SJCRH30 (cell line): ENCODE measurements at regions not wholly inside any gene's neighbourhood (a gene's known extent, or its start where the extent isn't known, plus 50 kb on each side); places are given as distances from the start of the nearest gene placed in this dataset.

Experiments used
- DNase-seq, 2 experiments: peaks; one replicate each; pipeline ENCODE4 v3.0.0-alpha.2; 2015 to 2020
- H3K27ac ChIP-seq: fragments of 250-450 bp; sonication (Bioruptor Pico); 2 replicates; pipeline ENCODE4 v1.5.1; 2020; ENCODE audit warnings: mild to moderate bottlenecking, moderate library complexity
- H3K27me3 ChIP-seq: fragments of 250-450 bp; sonication (Bioruptor Pico); 2 replicates; pipeline ENCODE4 v1.5.1; 2020; ENCODE audit warnings: mild to moderate bottlenecking, moderate library complexity
- H3K36me3 ChIP-seq: fragments of 250-450 bp; sonication (Bioruptor Pico); 2 replicates; pipeline ENCODE4 v1.5.1; 2020; ENCODE audit warnings: mild to moderate bottlenecking, moderate library complexity
- H3K4me1 ChIP-seq: fragments of 250-450 bp; sonication (Bioruptor Pico); 2 replicates; pipeline ENCODE4 v1.5.1; 2020; ENCODE audit warnings: mild to moderate bottlenecking, moderate library complexity
- H3K4me3 ChIP-seq: fragments of 250-450 bp; sonication (Bioruptor Pico); 2 replicates; pipeline ENCODE4 v1.5.1; 2020; ENCODE audit warnings: mild to moderate bottlenecking, moderate library complexity
- H3K9me3 ChIP-seq: fragments of 250-450 bp; sonication (Bioruptor Pico); replicated peaks from 2 replicates; pipeline ENCODE4 v1.5.1; 2020; ENCODE audit warnings: mild to moderate bottlenecking, moderate library complexity

GRCh38 chr15:36332896-36333295 lies 246.5 kb upstream of the CDIN1 start:
- Histone ChIP-seq H3K4me3 (no peak overlapping the region), H3K27me3 (no peaks in the 10 kb centered on the region), H3K9me3 (no peaks in the 10 kb centered on the region), H3K4me1 (no peaks in the 10 kb centered on the region), H3K27ac (no peak overlapping the region), H3K36me3 (no peaks in the 10 kb centered on the region)
- no peak for DNase-seq

DNA sequence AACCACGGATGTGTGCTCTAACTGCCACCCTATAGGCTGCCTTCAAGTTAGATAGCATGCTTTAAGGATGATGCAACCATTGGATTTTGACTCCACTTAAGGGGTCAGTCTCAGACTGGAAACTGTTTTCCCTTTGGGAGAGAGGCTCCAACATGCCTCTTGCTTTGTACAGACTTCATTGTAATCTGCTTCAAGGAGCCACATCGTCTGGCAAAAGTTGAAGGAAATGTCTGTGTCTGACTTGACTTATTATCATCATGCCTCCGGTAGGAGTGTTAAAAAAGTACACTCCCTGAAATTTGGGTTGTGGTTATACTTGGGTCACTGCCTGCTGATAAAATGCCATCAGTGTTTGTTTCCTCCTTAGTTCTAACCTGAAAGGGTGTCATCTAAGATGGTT lies 245.4 kb upstream of the CDIN1 start:
- Histone ChIP-seq H3K9me3 (no peaks in the 10 kb centered on the region), H3K4me3 (no peak overlapping the region), H3K4me1 (no peaks in the 10 kb centered on the region), H3K27ac (no peak overlapping the region), H3K27me3 (no peaks in the 10 kb centered on the region), H3K36me3 (no peaks in the 10 kb centered on the region)
- DNase-seq = no peak

DNA sequence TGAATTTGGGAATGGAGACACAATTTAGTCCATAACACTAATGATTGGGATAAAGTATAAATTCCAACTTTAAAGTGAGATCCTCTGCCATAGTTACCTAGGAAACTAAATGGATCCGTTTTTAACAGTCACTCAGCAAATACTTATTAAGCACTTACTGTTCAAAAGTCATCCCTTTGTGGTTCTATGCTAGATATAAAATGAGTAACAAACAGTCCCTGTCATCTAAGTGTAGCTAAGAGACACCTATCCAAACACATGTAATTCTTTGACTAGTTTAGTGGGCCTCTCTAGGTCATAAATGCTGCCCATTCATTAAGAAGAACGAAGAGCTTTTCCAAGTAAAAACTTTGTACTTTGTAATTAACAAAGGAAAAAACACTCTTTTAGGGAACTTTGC lies 244.2 kb upstream of the CDIN1 start:
- H3K27ac ChIP-seq = no peak overlapping the region
- H3K36me3 ChIP-seq = no peaks in the 10 kb centered on the region
- DNase-seq = no peak
- H3K27me3 ChIP-seq = no peaks in the 10 kb centered on the region
- H3K9me3 ChIP-seq = no peaks in the 10 kb centered on the region
- H3K4me1 ChIP-seq = no peaks in the 10 kb centered on the region
- no peak overlapping the region for H3K4me3 ChIP-seq

DNA sequence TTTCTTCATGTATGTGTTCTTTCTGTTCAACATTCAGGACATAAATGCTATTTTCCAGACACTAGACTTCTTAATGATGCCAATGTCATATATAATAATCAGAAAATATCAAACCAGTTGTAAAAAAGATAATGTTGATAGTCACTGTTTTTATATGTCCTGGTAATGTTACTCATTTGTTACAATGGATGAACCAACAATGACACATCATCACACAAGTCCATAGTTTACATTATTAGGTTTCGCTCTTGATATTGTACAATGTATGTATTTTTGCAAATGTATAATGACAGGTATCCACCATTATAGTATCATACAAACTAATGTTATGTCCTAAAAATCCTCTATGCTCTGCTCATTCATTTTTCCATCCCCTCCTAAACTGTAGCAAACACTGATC lies 243.8 kb upstream of the CDIN1 start:
- no peak overlapping the region for H3K27ac ChIP-seq
- H3K4me3 ChIP-seq = no peak overlapping the region
- DNase-seq = no peak
- no peaks in the 10 kb centered on the region for H3K36me3 ChIP-seq
- no peaks in the 10 kb centered on the region for H3K9me3 ChIP-seq
- no peaks in the 10 kb centered on the region for H3K27me3 ChIP-seq
- H3K4me1 ChIP-seq = no peaks in the 10 kb centered on the region

- no peaks in the 10 kb centered on the region for H3K36me3 ChIP-seq
- no peak overlapping the region for H3K27ac ChIP-seq
- no peak overlapping the region for H3K4me3 ChIP-seq
- H3K9me3 ChIP-seq = no peaks in the 10 kb centered on the region
- no peak for DNase-seq
- no peaks in the 10 kb centered on the region for H3K4me1 ChIP-seq
- H3K27me3 ChIP-seq = no peaks in the 10 kb centered on the region
Measured at GRCh38 chr15:36344887-36345286, 234.5 kb upstream of the CDIN1 start.

GRCh38 chr15:36347272-36347858 lies 232.1 kb upstream of the CDIN1 start:
- Histone ChIP-seq H3K4me3 (no peak overlapping the region), H3K27ac (no peak overlapping the region), H3K9me3 (no peaks in the 10 kb centered on the region), H3K4me1 (no peaks in the 10 kb centered on the region), H3K27me3 (no peaks in the 10 kb centered on the region), H3K36me3 (no peaks in the 10 kb centered on the region)
- DNase-seq = no peak

DNA sequence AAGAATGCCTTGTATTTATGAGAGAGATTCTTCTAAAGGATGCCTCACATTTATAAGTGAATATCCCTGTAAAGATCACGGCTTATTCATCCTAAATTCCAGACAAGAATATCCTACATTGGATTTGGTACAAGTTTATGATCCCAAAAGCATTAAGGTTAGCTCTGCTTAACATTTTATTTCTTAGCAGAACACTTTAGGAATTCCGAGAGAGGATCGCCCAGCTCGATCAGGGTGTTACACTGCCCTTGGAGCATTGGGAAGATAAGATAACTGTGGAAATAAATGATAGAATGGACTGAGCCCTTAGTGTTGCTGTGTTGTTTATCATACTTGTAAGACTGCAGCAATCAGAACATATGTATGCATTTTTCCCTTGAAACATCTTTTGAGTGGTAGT lies 223.0 kb upstream of the CDIN1 start:
- Histone ChIP-seq H3K9me3 (no peaks in the 10 kb centered on the region), H3K27ac (no peak overlapping the region), H3K27me3 (no peaks in the 10 kb centered on the region), H3K4me1 (no peaks in the 10 kb centered on the region), H3K36me3 (no peaks in the 10 kb centered on the region), H3K4me3 (no peak overlapping the region)
- DNase-seq = no peak

DNA sequence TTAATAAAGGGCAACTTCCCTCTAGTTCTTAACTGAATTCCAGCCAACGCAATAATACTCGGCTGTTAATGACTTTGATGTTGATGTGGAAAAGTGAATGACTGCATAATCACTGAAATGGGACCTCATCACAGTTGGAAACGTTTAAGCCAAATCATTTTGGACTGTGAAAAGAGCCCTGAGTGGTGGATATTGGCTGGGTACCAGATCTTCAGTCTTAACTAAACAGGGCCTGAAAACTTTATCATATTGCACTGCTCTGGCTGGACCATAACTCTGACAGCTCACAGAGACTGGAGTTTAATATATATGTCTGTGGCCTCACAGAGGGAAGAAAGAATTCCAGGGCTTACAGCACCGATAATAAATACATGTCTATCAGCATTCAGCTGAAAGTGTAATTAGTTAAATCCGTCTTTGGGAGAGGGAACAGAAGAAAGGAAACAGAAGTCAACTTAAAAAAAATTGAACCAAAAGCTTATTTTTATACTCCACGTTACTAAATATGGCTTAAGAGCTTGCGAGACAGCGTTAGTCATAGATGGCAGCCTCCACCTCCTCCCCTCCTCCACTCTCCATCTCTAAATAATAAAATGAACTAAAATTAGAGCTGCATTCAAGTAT lies 222.3 kb upstream of the CDIN1 start:
- Histone ChIP-seq H3K27me3 (no peaks in the 10 kb centered on the region), H3K27ac (no peak overlapping the region), H3K9me3 (no peaks in the 10 kb centered on the region), H3K36me3 (no peaks in the 10 kb centered on the region), H3K4me3 (no peak overlapping the region), H3K4me1 (no peaks in the 10 kb centered on the region)
- DNase-seq = no peak

DNA sequence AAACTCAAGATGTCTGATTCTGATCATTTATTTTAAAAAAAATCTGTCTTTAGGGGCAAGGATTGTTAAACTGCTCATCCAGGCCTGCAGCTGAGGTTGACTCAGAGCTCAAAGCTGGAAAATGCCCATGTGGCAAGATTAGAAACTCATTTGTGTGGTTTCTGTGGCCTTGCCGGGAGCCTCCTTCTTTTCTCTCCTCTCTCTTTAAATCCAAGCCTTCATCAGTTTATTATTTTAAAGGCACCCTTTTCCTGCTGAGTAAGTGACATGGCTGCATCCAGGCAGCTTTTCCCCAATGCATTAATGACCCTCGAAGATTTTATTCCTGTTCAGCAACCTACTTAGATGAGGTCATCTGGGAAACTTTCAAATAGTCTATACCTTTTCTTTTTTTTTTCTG lies 221.3 kb upstream of the CDIN1 start:
- H3K4me1 ChIP-seq = no peaks in the 10 kb centered on the region
- H3K27me3 ChIP-seq = no peaks in the 10 kb centered on the region
- H3K4me3 ChIP-seq = no peak overlapping the region
- peak in 1 of 2 experiments; percentile 3 for DNase-seq
- H3K27ac ChIP-seq = no peak overlapping the region
- no peaks in the 10 kb centered on the region for H3K9me3 ChIP-seq
- no peaks in the 10 kb centered on the region for H3K36me3 ChIP-seq

DNA sequence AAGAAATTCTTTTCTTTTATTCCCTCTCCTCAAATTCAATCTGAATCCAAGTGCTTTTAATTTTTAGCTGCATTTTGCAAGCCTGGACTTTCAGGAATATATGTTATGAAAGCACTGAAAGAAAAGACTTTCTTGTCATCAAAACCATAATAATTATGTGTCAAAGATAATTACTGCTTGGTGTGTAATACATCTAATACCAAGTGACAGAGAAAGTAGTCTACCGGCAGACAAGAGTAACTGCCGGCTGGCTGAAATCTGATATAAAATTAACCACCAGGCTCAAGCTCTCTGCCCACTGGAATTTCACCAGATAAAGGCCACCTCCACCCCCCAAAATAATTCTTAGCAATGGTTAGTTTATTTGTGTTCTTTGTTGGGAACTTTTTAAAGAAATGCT lies 220.9 kb upstream of the CDIN1 start:
- H3K27me3 ChIP-seq = no peaks in the 10 kb centered on the region
- H3K27ac ChIP-seq = no peak overlapping the region
- DNase-seq = no peak
- H3K4me1 ChIP-seq = no peaks in the 10 kb centered on the region
- H3K36me3 ChIP-seq = no peaks in the 10 kb centered on the region
- no peak overlapping the region for H3K4me3 ChIP-seq
- H3K9me3 ChIP-seq = no peaks in the 10 kb centered on the region

GRCh38 chr15:36359286-36359685 lies 220.1 kb upstream of the CDIN1 start:
- no peak overlapping the region for H3K4me3 ChIP-seq
- H3K27ac ChIP-seq = no peak overlapping the region
- no peaks in the 10 kb centered on the region for H3K36me3 ChIP-seq
- no peaks in the 10 kb centered on the region for H3K27me3 ChIP-seq
- no peak for DNase-seq
- H3K9me3 ChIP-seq = no peaks in the 10 kb centered on the region
- H3K4me1 ChIP-seq = no peaks in the 10 kb centered on the region

DNA sequence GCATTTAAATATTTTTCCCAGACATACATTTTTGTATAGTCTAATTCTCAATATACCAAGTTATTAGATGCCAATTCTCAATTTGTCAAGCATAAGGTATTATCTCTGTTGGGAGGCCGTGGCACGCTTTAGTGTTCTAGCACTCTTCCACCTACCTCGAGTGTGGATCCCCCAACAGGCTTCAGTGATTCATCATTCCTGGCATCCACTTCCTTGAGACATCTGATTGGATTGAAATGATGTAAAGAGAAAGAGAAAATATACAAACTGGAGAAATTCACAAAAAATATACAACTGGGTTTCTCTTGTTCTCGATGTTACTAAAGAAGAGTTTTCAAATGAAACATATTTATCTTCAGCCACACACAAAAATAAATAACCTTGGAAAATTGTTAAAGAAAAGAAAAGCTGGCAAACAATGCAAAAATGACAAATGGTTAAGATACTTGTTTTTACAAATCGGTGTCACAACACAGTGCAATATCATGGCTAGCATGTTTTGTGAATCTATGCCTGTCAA lies 218.0 kb upstream of the CDIN1 start:
- Histone ChIP-seq H3K27ac (no peak overlapping the region), H3K4me1 (no peaks in the 10 kb centered on the region)

GRCh38 chr15:36362509-36362915 lies 216.9 kb upstream of the CDIN1 start:
- H3K36me3 ChIP-seq = no peaks in the 10 kb centered on the region
- no peaks in the 10 kb centered on the region for H3K9me3 ChIP-seq
- H3K4me3 ChIP-seq = no peak overlapping the region
- no peak overlapping the region for H3K27ac ChIP-seq
- no peak for DNase-seq
- H3K4me1 ChIP-seq = no peaks in the 10 kb centered on the region
- no peaks in the 10 kb centered on the region for H3K27me3 ChIP-seq

More for the DNA sequence above, 218.0 kb upstream of the CDIN1 start:
- H3K4me3 ChIP-seq = no peak overlapping the region
- no peak for DNase-seq
- H3K36me3 ChIP-seq = no peaks in the 10 kb centered on the region
- H3K9me3 ChIP-seq = no peaks in the 10 kb centered on the region
- H3K27me3 ChIP-seq = no peaks in the 10 kb centered on the region

DNA sequence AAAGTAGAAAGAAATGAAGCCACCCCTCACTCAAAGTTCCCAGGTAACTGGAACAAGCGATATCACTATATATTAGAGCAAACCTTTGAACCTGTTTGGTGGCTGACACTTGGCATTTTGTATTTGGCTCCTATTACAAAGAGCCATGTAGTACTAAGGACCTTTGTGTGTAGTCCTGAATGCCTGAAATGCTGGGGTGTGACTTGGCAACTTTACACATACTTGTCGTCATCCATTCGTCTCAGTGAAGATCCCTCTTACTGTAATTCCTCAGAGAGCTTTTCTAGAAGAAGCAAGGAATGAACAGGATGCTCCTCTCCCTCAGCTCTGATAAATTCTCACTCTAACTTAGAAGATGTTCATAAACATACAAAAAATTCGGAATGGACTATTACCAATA lies 216.1 kb upstream of the CDIN1 start:
- DNase-seq = no peak
- H3K36me3 ChIP-seq = no peaks in the 10 kb centered on the region
- no peaks in the 10 kb centered on the region for H3K4me1 ChIP-seq
- H3K9me3 ChIP-seq = no peaks in the 10 kb centered on the region
- no peaks in the 10 kb centered on the region for H3K27me3 ChIP-seq
- no peak overlapping the region for H3K27ac ChIP-seq
- no peak overlapping the region for H3K4me3 ChIP-seq

DNA sequence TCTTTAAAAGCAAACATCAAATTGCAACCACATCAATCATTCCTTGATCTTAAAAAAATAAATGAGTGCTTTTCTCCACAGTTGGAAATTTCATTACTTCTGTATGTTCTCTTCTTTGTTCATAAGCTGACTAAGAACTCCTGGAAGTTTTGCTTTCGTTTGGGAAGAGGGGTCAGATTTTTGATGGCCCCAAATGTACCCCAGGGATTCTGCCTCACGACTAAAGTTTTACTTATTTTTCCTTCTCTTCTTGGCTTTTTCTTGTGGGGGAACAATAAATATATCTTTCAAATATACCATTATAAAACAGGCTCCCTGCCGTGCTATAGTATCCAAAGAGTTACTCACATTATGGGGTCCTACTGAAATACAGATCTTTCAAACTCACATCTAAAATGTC lies 215.0 kb upstream of the CDIN1 start:
- Histone ChIP-seq H3K4me1 (no peaks in the 10 kb centered on the region), H3K9me3 (no peaks in the 10 kb centered on the region), H3K27me3 (no peaks in the 10 kb centered on the region), H3K36me3 (no peaks in the 10 kb centered on the region), H3K27ac (no peak overlapping the region), H3K4me3 (no peak overlapping the region)
- no peak for DNase-seq

DNA sequence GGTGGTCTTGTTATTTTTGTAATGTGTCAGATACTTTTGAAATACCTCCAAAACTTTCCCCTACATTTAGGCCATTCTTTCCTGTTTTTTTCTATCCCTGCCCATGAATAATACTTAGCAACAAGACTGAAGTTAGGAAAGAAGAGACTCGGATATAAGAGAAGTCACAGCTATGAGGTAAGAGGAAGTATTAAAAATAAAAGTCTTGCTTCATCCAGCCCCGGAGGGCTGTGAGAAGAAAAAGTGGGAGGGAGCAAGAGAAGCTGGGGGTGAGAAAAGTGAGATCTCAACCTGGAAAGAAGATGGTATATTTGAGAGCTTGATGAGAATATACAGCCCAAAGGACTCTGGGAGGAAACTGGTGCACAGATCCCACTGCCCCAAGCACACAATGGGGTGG lies 213.5 kb upstream of the CDIN1 start:
- H3K27ac ChIP-seq = no peak overlapping the region
- H3K27me3 ChIP-seq = no peaks in the 10 kb centered on the region
- H3K4me3 ChIP-seq = no peak overlapping the region
- H3K9me3 ChIP-seq = no peaks in the 10 kb centered on the region
- no peaks in the 10 kb centered on the region for H3K36me3 ChIP-seq
- DNase-seq = no peak
- no peaks in the 10 kb centered on the region for H3K4me1 ChIP-seq
